Thyroid gland (tissue), 4 donors: ENCODE measurements at regions not wholly inside any gene's neighbourhood (a gene's known extent, or its start where the extent isn't known, plus 50 kb on each side); places are given as distances from the start of the nearest gene placed in this dataset.
"Not testable (repeated sequence)": the region's sequence is repeated elsewhere in the genome, so short reads cannot be mapped to it uniquely, and the experiment has no call there.

Source experiments
- CTCF ChIP-seq, 6 experiments: fragments of 200-600 bp in 3 of 6; fragments of 450-650 bp in 3 of 6; sonication (generic) in 3 of 6; IDR thresholded peaks; one replicate each; pipeline ENCODE4 v1.5.1; 2016 to 2019; ENCODE audit warnings: antibody characterized with exemption in 6 of 6, mild to moderate bottlenecking in 2 of 6, inconsistent platforms in 1 of 6, moderate library complexity in 1 of 6
- POLR2A ChIP-seq, 2 donors: fragments of 450-650 bp; IDR thresholded peaks; one replicate each; pipeline ENCODE4 v1.6.1; 2017; ENCODE audit warnings: antibody characterized with exemption in 2 of 2, mild to moderate bottlenecking in 2 of 2, moderate library complexity in 1 of 2

DNA sequence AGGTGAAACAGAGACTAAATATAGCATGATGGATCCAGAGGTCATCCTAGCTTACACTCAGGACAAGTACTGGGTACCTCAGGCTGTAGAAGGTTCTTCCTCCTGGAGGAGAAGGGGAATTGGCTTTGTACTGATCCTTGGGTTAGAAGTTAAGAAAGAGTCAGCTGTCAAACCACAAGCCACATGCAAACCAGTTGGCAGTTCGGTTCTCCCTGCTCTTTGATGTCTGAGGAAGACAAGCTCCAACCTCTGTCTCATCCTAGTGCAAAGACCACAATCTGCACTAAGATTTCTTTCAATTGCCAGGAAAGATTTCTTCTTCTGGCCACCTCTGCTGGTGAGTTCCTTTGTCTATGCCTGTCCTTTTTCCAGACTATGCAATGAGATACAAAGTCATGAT lies 203.8 kb downstream of the ATP6V0E2 start:
- not testable (repeated sequence) for TF ChIP-seq CTCF, POLR2A (IDR thresholded peaks at IDR 0.05)
